ENCODE measurements at regions not wholly inside any gene's neighbourhood (a gene's known extent, or its start where the extent isn't known, plus 50 kb on each side); places are given as distances from the start of the nearest gene placed in this dataset.
"Not testable (repeated sequence)": the region's sequence is repeated elsewhere in the genome, so short reads cannot be mapped to it uniquely, and the experiment has no call there.

DNA sequence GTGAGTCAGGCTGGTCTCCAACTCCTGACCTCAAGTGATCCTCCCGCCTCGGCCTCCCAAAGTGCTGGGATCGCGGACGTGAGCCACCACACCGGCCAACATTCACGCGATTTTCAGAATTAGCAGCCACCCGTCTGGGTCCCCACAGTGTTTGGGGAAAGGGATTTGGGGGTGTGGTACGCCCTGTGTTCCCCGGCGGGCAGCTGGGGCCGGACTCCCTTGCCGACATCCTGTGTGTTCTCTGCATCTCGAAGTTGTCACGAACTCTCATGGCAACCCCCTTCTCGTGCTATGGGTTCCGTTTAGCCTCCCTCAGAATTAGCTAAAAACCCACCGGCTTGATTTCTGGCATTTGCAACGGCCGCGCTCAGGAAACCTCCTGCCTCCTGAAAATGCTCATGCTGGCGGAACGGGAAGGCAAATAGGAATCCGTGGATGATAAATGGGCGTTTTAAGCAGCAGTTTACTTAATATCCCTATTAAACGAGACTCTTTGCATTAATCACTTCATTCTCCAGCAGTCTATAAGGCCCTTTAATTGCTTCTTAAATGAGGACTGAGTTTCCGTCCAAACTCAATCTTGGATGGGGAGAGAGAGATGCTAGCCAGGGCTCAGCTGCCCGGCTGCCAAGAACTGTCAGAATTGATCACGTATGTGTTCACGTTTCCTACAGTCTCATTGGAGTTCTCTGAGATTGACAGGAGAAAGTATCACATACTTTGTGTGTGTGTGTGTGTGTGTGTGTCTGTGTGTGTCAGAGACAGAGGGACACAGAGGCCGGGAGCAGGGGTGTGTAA, 78.9 kb upstream of the PPP2R3B start:
- DNase-seq (ENCODE audit: low spot score): no peak

- not testable (repeated sequence) for DNase-seq (ENCODE audit: low spot score)
These were observed 80.1 kb upstream of the PPP2R3B start for GRCh38 chrX:466836-467235.

GRCh38 chrX:467686-468085, 81.0 kb upstream of the PPP2R3B start:
- not testable (repeated sequence) for DNase-seq (ENCODE audit: low spot score)

DNA sequence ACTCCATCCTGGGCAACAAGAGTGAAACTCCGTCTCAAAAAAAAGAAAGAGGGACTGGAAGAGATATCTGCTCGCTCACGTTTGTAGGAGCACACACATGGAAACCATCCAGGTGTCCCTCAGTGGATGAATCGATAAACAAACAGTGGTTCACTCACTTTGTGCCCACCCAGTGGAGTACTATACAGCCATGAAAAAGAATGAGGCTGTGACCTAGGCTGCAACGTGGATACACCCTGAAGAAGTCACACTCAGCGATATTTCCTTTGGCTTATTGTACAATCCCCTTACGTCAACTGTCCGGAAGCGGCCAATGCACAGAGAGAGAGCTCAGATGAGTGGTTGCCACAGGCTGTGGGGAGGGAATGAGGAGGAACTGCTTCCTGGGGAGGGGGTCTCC, 82.3 kb upstream of the PPP2R3B start:
- no peak for DNase-seq (ENCODE audit: low spot score)

DNA sequence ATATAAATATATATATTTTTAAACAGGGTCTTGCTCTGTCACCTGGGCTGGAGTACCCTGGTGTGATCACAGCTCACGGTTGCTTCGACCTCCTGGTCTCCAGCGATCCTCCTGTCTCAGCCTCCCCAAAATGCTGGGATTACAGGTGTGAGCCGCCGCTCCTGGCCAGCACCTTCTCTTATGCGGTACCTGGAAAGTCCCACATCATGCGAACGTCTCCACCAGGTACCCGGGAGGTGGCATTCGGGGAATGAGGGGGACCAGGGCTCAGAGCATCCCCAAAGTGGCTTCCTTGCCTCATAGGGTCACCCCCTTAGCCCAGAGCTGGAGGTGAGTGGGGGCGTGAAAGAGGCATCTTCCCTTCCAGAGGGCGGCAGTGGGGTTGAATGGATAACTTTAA, 84.0 kb upstream of the PPP2R3B start:
- DNase-seq (ENCODE audit: low spot score): no peak

GRCh38 chrX:471281-471680, 84.6 kb upstream of the PPP2R3B start:
- no peak for DNase-seq (ENCODE audit: low spot score)

GRCh38 chrX:472275-472674, 85.6 kb upstream of the PPP2R3B start:
- DNase-seq (ENCODE audit: low spot score): not testable (repeated sequence)

- no peak for DNase-seq (ENCODE audit: low spot score)
These were observed 89.4 kb upstream of the PPP2R3B start for GRCh38 chrX:475926-476723.

GRCh38 chrX:476724-477075, 90.0 kb upstream of the PPP2R3B start:
- no peak for DNase-seq (ENCODE audit: low spot score)

- DNase-seq (ENCODE audit: low spot score): no peak
These were observed 90.8 kb upstream of the PPP2R3B start for GRCh38 chrX:477441-478012.

DNA sequence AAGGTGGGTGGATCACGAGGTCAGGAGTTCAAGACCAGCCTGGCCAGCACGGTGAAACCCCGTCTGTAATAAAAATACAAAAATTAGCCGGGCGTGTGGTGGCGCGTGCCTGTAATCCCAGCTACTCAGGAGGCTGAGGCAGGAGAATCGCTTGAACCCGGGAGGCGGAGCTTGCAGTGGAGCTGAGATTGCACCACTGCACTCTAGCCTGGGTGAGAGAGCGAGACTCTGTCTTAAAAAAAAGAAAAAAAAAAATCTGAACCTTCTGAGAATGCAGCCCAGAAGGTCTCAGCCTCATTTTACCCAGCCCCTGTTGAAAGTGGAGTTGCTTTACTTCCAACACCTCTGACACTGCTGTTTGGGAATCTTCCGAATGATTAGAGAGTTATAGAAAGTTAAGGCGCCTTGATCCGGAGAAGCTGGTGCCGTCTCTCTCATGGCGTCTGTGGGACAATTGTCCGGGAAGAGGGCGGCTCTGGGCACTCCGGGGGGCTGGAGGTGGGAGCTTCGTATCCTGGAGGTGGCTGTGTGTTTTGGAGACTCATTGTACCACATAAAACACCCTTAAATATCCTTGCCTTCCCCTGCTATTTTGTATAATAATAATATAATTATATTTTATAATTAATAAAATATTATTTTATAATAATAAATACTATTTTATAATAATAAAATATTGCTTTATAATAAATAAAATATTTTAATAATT, 92.7 kb upstream of the PPP2R3B start:
- DNase-seq (ENCODE audit: low spot score): no peak

- DNase-seq (ENCODE audit: low spot score): no peak
These were observed 94.2 kb upstream of the PPP2R3B start for GRCh38 chrX:480861-481417.

DNA sequence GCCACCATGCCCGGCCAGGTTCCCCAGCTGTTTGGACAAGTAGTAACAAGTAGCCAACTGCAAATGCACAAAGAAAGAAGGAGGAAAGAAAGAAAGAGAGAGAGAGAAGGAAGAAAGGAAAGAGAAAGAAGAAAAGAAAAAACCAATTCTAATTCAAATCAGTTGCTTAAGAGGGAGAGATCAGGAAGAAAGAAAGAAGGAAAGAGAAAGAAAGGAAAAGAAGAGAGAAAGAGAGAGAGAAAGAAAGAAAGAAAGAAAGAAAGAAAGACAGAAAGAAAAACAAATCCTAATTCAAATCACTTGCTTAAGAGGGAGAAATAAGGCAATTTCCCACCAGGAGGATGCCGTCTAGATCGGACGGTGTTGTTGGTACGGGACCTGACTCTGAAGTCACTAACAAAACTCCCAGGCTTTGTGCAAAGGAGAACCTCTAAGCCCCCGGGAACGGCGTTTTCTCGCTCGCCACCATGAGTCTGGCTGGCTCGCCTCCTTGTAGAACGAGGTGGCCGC, 95.5 kb upstream of the PPP2R3B start:
- no peak for DNase-seq (ENCODE audit: low spot score)

DNA sequence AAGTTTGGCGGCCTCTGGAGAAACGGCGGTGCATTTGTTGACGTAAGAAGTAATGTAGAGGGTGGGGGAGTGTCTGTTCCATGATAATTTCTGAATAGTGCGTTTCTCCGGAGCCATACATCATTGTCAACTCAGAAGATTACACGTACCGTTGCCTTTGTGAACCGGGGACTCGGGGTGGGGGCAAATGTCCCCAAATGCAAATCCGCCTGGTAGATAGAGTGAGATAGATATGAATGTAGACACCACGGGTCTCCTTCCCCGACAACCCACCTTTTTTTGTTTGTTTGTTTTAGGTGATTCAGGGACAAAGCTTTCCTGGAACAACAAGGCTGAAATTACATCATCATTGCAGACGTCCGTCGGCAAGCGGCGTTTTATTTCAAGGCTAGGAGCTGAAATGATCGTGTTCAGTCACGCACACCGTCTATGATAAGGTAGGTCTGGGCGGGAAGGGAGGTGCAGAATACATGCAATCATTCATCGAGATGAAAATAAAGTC, 96.0 kb upstream of the PPP2R3B start:
- no peak for DNase-seq (ENCODE audit: low spot score)

DNA sequence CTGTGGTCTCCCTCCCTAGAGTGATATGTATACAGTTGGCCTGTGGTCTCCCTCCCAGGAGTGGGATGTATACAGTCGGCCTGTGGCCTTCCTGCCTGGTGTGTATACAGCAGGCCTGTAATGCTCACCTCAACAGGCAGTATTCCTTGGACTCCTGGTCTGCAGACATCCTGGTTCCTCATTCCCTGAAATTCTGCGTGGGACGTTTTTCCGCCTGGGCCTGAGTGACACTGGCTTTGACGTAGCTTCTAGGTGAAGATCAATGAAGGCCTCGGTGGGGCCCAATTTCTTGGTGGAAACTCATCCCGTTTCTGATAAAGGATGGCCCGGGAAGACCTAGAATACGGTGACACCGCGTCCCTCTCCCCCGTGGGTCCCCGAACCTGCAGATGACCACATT, 98.7 kb upstream of the PPP2R3B start:
- DNase-seq (ENCODE audit: low spot score): no peak

DNA sequence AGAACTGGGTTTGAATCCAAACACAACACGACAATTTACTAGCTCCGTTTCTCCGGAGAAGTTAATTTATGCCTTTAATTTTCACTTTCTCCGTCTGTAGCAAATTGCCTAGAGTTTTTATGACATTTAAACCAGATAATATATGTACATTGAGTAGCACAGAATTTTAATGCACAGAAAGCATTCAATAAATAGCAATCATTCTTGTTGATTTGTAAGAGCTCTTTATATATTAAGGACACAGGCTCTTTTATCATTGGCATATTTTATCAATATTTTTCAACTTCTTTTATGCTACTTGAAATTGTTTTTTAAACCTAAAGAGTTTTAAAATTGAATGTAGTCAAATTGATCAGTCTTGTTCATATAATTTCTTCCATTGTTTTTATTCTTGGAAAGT, 99.6 kb upstream of the PPP2R3B start:
- DNase-seq (ENCODE audit: low spot score): no peak

DNA sequence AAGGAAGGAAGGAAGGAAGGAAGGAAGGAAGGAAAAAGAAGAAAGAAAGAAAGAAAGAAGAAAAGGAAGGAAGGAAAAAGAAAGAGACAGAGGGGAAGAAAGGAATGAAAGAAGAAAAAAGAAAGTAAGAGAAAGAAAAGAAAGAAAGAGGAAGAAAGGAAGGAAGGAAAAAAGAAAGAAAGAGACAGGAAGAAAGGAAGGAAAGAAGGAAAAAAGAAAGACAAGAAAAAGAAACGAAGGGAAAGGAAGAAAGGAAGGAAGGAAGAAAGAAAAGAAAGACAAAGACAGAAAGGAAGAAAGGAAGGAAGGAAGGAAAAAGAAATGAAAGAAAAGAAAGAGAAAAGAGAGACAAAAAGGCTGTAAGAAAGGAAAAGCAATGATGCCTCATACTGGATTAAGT, 101.1 kb upstream of the PPP2R3B start:
- DNase-seq (ENCODE audit: low spot score): no peak

GRCh38 chrX:489820-490219, 103.1 kb upstream of the PPP2R3B start:
- DNase-seq (ENCODE audit: low spot score): no peak

GRCh38 chrX:497186-498014, 110.7 kb upstream of the PPP2R3B start:
- no peak for DNase-seq (ENCODE audit: low spot score)

DNA sequence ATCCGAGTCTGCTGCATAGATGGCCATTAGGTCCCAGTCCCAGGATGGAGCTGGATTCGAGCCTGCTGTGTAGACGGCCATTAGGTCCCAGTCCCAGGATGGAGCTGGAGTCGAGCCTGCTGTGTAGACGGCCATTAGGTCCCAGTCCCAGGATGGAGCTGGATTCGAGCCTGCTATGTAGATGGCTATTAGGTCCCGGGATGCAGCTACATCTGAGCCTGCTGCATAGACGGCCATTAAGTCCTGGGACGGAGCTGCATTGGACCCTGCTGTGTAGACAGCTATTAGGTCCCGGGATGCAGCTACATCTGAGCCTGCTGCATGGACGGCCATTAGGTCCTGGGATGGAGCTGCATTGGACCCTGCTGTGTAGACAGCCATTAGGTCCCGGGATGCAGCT, 112.2 kb upstream of the PPP2R3B start:
- not testable (repeated sequence) for DNase-seq (ENCODE audit: low spot score)
